Stomach (tissue), 8 donors: ENCODE measurements at regions not wholly inside any gene's neighbourhood (a gene's known extent, or its start where the extent isn't known, plus 50 kb on each side); places are given as distances from the start of the nearest gene placed in this dataset.

Experiments
- DNase-seq, 2 donors: peaks; one replicate each; pipeline versions ENCODE4 v3.0.0 to v3.0.0-alpha.2; 2013 to 2019
- H3K27ac ChIP-seq, 5 donors: fragments of 200-600 bp in 4 of 5; sonication (generic) in 4 of 5; one replicate each; pipeline ENCODE4 v1.5.1; 2013 to 2019; ENCODE audit warnings: mild to moderate bottlenecking in 1 of 5, moderate library complexity in 1 of 5
- H3K27me3 ChIP-seq, 3 donors: fragments of 200-600 bp; sonication (generic); one replicate each; pipeline ENCODE4 v1.5.1; 2017 to 2019; ENCODE audit warnings: mixed run types in 1 of 3
- H3K36me3 ChIP-seq, 4 donors: fragments of 200-600 bp; sonication (generic); 1 replicate in 3 of 4; 2 replicates in 1 of 4; pipeline ENCODE4 v1.5.1; 2016 to 2019
- H3K4me1 ChIP-seq, 4 donors: fragments of 200-600 bp; sonication (generic); one replicate each; pipeline ENCODE4 v1.5.1; 2016 to 2019
- H3K4me3 ChIP-seq, 4 donors: fragments of 200-600 bp; sonication (generic) in 3 of 4; one replicate each; pipeline ENCODE4 v1.5.1; 2016 to 2019; ENCODE audit warnings: mild to moderate bottlenecking in 1 of 4
- H3K9me3 ChIP-seq, 4 donors: fragments of 200-600 bp; sonication (generic); one replicate each; pipeline ENCODE4 v1.5.1; 2016 to 2019
- CTCF ChIP-seq, 7 experiments: fragments of 450-650 bp in 4 of 7; fragments of 200-600 bp in 3 of 7; sonication (generic) in 3 of 7; IDR thresholded peaks; one replicate each; pipeline ENCODE4 v1.5.1; 2016 to 2019; ENCODE audit warnings: antibody characterized with exemption in 7 of 7, control low read depth in 2 of 7, mild to moderate bottlenecking in 1 of 7
- EP300 ChIP-seq: sonication (generic); formaldehyde crosslinking; IDR thresholded peaks from one replicate; pipeline ENCODE4 v1.6.1; 2017; ENCODE audit warnings: antibody characterized with exemption
- POLR2A ChIP-seq, 4 donors: fragments of 450-650 bp; IDR thresholded peaks; one replicate each; pipeline ENCODE4 v1.6.1; 2016; ENCODE audit warnings: antibody characterized with exemption in 4 of 4, control low read depth in 2 of 4, mild to moderate bottlenecking in 1 of 4, moderate library complexity in 1 of 4
- POLR2AphosphoS5 ChIP-seq, 3 donors: sonication (generic); formaldehyde crosslinking; IDR thresholded peaks; one replicate each; pipeline ENCODE4 v1.6.1; 2016; ENCODE audit warnings: antibody characterized with exemption in 3 of 3
- WGBS, 5 donors: extraction: QIAGEN DNeasy Blood & Tissue Kit in 3 of 5; methylation state at CpG; one replicate each; pipeline versions ENCODE4 v1.1.5 to v1.1.7; 2013 to 2018; 5-methylcytosine and 5-hydroxymethylcytosine counted together
- intact Hi-C: fragments of 100-400 bp; cut with DNase I; formaldehyde crosslinking; loops from one replicate; pipeline ENCODE4 v1.15.1; 2023; ENCODE audit warnings: low total_unique reads
- donor health status: healthy with polysubstance abuse.
- donor health status: Bipolar disorder and iron deficiency.
- donor health status: healthy.

- WGBS, 5 donors, result 0 to 29% (median 14%) methylated on average over 1 of the region's 1 CpG
- Histone ChIP-seq H3K4me1 (no peaks in the 10 kb centered on the region), H3K36me3 (no peaks in the 10 kb centered on the region), H3K4me3 (no peak overlapping the region), H3K9me3 (peaks cover 0 to 6% (median 2%) of the 10 kb centered on the region in 4 donors), H3K27me3 (no peaks in the 10 kb centered on the region), H3K27ac (no peak overlapping the region)
- no peak for DNase-seq
- TF ChIP-seq POLR2A (IDR thresholded peaks at IDR 0.05), result no peak
- no peak for TF ChIP-seq POLR2AphosphoS5 (IDR thresholded peaks at IDR 0.05)
- TF ChIP-seq EP300, result no peak
- TF ChIP-seq CTCF (IDR thresholded peaks at IDR 0.05), result no peak
- intact Hi-C loops, result no loop called here
Observed at GRCh38 chrX:65920620-65921019, 119.3 kb downstream of the VSIG4 start.

GRCh38 chrX:65910899-65911298 is 129.0 kb downstream of the VSIG4 start:
- H3K27ac ChIP-seq, result no peak overlapping the region
- H3K4me1 ChIP-seq, result no peaks in the 10 kb centered on the region
- peaks cover 0 to 17% (median 6%) of the 10 kb centered on the region in 4 donors for H3K9me3 ChIP-seq
- H3K27me3 ChIP-seq, result no peaks in the 10 kb centered on the region
- H3K36me3 ChIP-seq, result no peaks in the 10 kb centered on the region
- no peak overlapping the region for H3K4me3 ChIP-seq
- intact Hi-C loops, result no loop called here
- WGBS, 5 donors, result 71 to 87% (median 77%) methylated on average over 3 of the region's 3 CpGs
- TF ChIP-seq POLR2A (IDR thresholded peaks at IDR 0.05) (no peak), CTCF (IDR thresholded peaks at IDR 0.05) (no peak), EP300 (no peak), POLR2AphosphoS5 (IDR thresholded peaks at IDR 0.05) (no peak)
- no peak for DNase-seq

GRCh38 chrX:65903750-65904149 is 136.1 kb downstream of the VSIG4 start:
- H3K4me3 ChIP-seq, result no peak overlapping the region
- 47 to 79% (median 67%) methylated on average over 1 of the region's 1 CpG for WGBS, 5 donors
- DNase-seq, result no peak
- no peak for TF ChIP-seq POLR2AphosphoS5 (IDR thresholded peaks at IDR 0.05)
- no peak for TF ChIP-seq POLR2A (IDR thresholded peaks at IDR 0.05)
- TF ChIP-seq CTCF (IDR thresholded peaks at IDR 0.05), result no peak
- TF ChIP-seq EP300, result no peak
- H3K9me3 ChIP-seq, result no peaks in the 10 kb centered on the region
- H3K27ac ChIP-seq, result no peak overlapping the region
- intact Hi-C loops, result no loop called here
- peaks cover 0 to 7% (median 0%) of the 10 kb centered on the region in 3 donors for H3K27me3 ChIP-seq
- no peaks in the 10 kb centered on the region for H3K36me3 ChIP-seq
- H3K4me1 ChIP-seq, result no peaks in the 10 kb centered on the region

- no peaks in the 10 kb centered on the region for H3K9me3 ChIP-seq
- H3K27me3 ChIP-seq, result peaks cover 0 to 7% (median 0%) of the 10 kb centered on the region in 3 donors
- intact Hi-C loops, result no loop called here
- TF ChIP-seq CTCF (IDR thresholded peaks at IDR 0.05), result no peak
- no peak for TF ChIP-seq POLR2A (IDR thresholded peaks at IDR 0.05)
- no peak for TF ChIP-seq POLR2AphosphoS5 (IDR thresholded peaks at IDR 0.05)
- TF ChIP-seq EP300, result no peak
- 55 to 76% (median 69%) methylated on average over 3 of the region's 3 CpGs for WGBS, 5 donors
- no peaks in the 10 kb centered on the region for H3K4me1 ChIP-seq
- H3K4me3 ChIP-seq, result no peak overlapping the region
- DNase-seq, result no peak
- H3K27ac ChIP-seq, result no peak overlapping the region
- H3K36me3 ChIP-seq, result no peaks in the 10 kb centered on the region
Observed at GRCh38 chrX:65902011-65902410, 137.9 kb downstream of the VSIG4 start.
